Heart right ventricle (tissue), 16 donors: ENCODE measurements at regions not wholly inside any gene's neighbourhood (a gene's known extent, or its start where the extent isn't known, plus 50 kb on each side); places are given as distances from the start of the nearest gene placed in this dataset.

Experiments
- ATAC-seq, 8 donors: fragments of 200-7000 bp; cut with Tn5 transposase; one replicate each; pipeline ENCODE4 v1.9.1; 2020; ENCODE audit warnings: mild to moderate bottlenecking in 8 of 8, moderate library complexity in 8 of 8, moderate number of reproducible peaks in 1 of 8
- DNase-seq, 2 donors: peaks; one replicate each; pipeline ENCODE4 v3.0.0-alpha.2; 2020
- H3K27ac ChIP-seq, 10 donors: fragments of 200-600 bp; sonication (generic) in 2 of 10; one replicate each; pipeline versions ENCODE4 v1.5.0 to v1.8.0; 2020 to 2022; ENCODE audit warnings: mild to moderate bottlenecking in 3 of 10
- H3K27me3 ChIP-seq, 7 donors: fragments of 200-600 bp; one replicate each; pipeline ENCODE4 v1.8.0; 2021 to 2022; ENCODE audit warnings: mild to moderate bottlenecking in 2 of 7
- H3K36me3 ChIP-seq, 9 donors: fragments of 200-600 bp; sonication (generic) in 1 of 9; one replicate each; pipeline versions ENCODE4 v1.5.0 to v1.8.0; 2020 to 2022; ENCODE audit warnings: mild to moderate bottlenecking in 2 of 9
- H3K4me1 ChIP-seq, 9 donors: fragments of 200-600 bp; sonication (generic) in 1 of 9; one replicate each; pipeline versions ENCODE4 v1.5.0 to v1.8.0; 2020 to 2022; ENCODE audit warnings: mild to moderate bottlenecking in 4 of 9
- H3K4me3 ChIP-seq, 10 donors: fragments of 200-600 bp; sonication (generic) in 2 of 10; one replicate each; pipeline versions ENCODE4 v1.5.0 to v1.8.0; 2020 to 2022; ENCODE audit warnings: mild to moderate bottlenecking in 7 of 10, moderate library complexity in 2 of 10
- H3K9me3 ChIP-seq, 11 donors: fragments of 200-600 bp in 10 of 11; sonication (generic) in 2 of 11; one replicate each; pipeline versions ENCODE4 v1.5.0 to v1.8.0; 2013 to 2022; ENCODE audit warnings: mild to moderate bottlenecking in 2 of 11, control low read depth in 1 of 11, moderate library complexity in 1 of 11
- CTCF ChIP-seq, 9 donors: fragments of 200-600 bp; sonication (generic) in 2 of 9; IDR thresholded peaks; one replicate each; pipeline versions ENCODE4 v1.5.0 to v1.8.0; 2021 to 2022; ENCODE audit warnings: antibody characterized with exemption in 9 of 9, mild to moderate bottlenecking in 5 of 9, moderate library complexity in 1 of 9
- WGBS, 2 donors: extraction: QIAGEN DNeasy Blood & Tissue Kit; methylation state at CpG; one replicate each; pipeline ENCODE4 v1.1.7; 2013; ENCODE audit warnings: inconsistent platforms in 1 of 2; 5-methylcytosine and 5-hydroxymethylcytosine counted together
- intact Hi-C, 10 donors: fragments of 100-400 bp; cut with DNase I; formaldehyde crosslinking; loops; one replicate each; pipeline versions ENCODE4 v1.11.1 to v1.14.2; 2022
- donor health status: Arrhythmogenic right ventricular cardiomyopathy.
- donor health status: ischemic (EF 13 %, LVEDD 7.1; RV severe dilation, severe dysfunction).
- donor health status: healthy with polysubstance abuse.
- donor health status: DM: no; HTN: yes; CAD: no.
- donor health status: DM: no; HTN: no; CAD: no.
- donor health status: ischemic (EF 25% LVEDD 6.9; RV normal size, moderate dysfunction).
- donor health status: ischemic (EF 25% LVEDD 5.7; RV mildly dilated, moderate dysfunction).
- donor health status: healthy.
- donor health status: DM: yes; HTN: yes; CAD: no.
- donor health status: Ischemic cardiomyopathy.
- donor health status: ischemic (EF 35%, LVEDD 5.7; RV mildly dilated, moderate dysfunction).
- donor health status: nonischemic (EF 11% LVEDD 7.7; RV severe dilation, severe dysfunction).
- donor health status: DM: yes; HTN: yes; CAD: no.
- donor health status: PGD.
- donor health status: ischemic (EF 29% LVEDD 5.4; RV normal size, mild dysfunction).
- donor health status: nonischemic (EF 23%, LVEDD 6.1; RV moderate dilation, normal function).

- intact Hi-C loops, result loop anchor here in 1 of 10 donors (5.0 kb wide), 1 partner anchor 34 kb away; no protein-coding TSS in a partner anchor
- Histone ChIP-seq H3K36me3 (no peaks in the 10 kb centered on the region), H3K9me3 (peaks cover 0 to 4% (median 0%) of the 10 kb centered on the region in 11 donors), H3K4me1 (no peaks in the 10 kb centered on the region), H3K27me3 (no peaks in the 10 kb centered on the region), H3K4me3 (no peak overlapping the region), H3K27ac (no peak overlapping the region)
- no peak for TF ChIP-seq CTCF (IDR thresholded peaks at IDR 0.05)
- ATAC-seq (no peak), DNase-seq (no peak)
- WGBS, 2 donors, result 71 to 79% methylated on average over 3 of the region's 3 CpGs
These were observed 443.4 kb upstream of the PRMT6 start for GRCh38 chr1:106613068-106613467.

DNA sequence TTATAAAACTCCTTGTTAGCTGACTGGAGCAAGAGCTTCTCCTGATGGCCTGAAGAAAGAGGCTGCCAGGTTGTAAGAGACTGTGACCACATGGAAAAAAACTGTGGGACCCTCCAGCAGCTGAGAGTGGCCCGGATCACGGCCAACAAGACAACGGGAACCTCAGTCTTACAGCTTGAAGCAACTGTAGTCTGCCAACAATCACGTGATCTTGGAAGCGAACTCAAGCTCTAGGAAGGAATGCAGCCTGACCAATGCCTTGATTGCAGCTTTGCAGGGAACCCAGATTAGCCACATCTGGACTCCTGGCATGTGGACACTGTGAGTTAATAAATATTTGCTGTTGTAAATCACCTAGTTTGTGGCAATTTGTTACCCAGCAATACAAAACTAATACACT, 442.6 kb upstream of the PRMT6 start:
- 72% methylated on average over 5 of the region's 5 CpGs for WGBS, 2 donors
- ATAC-seq (no peak), DNase-seq (no peak)
- Histone ChIP-seq H3K27ac (no peak overlapping the region), H3K36me3 (no peaks in the 10 kb centered on the region), H3K4me1 (no peaks in the 10 kb centered on the region), H3K27me3 (no peaks in the 10 kb centered on the region), H3K9me3 (peaks cover 0 to 3% (median 0%) of the 10 kb centered on the region in 11 donors), H3K4me3 (no peak overlapping the region)
- no peak for TF ChIP-seq CTCF (IDR thresholded peaks at IDR 0.05)
- intact Hi-C loops, result loop anchor here in 1 of 10 donors (5.0 kb wide), 1 partner anchor 33 kb away; no protein-coding TSS in a partner anchor

GRCh38 chr1:106615473-106615872, 441.0 kb upstream of the PRMT6 start:
- H3K9me3 ChIP-seq, result peaks cover 0 to 8% (median 0%) of the 10 kb centered on the region in 11 donors
- no peak for ATAC-seq
- no peak for DNase-seq
- H3K27ac ChIP-seq, result no peak overlapping the region
- TF ChIP-seq CTCF (IDR thresholded peaks at IDR 0.05), result no peak
- H3K4me1 ChIP-seq, result no peaks in the 10 kb centered on the region
- 73 to 78% methylated on average over 2 of the region's 2 CpGs for WGBS, 2 donors
- H3K27me3 ChIP-seq, result no peaks in the 10 kb centered on the region
- no peak overlapping the region for H3K4me3 ChIP-seq
- intact Hi-C loops, result no loop called here
- no peaks in the 10 kb centered on the region for H3K36me3 ChIP-seq

GRCh38 chr1:106619080-106619826, 437.2 kb upstream of the PRMT6 start:
- TF ChIP-seq CTCF (IDR thresholded peaks at IDR 0.05), result no peak
- ATAC-seq, result no peak
- H3K4me3 ChIP-seq, result no peak overlapping the region
- 81 to 85% methylated on average over 11 of the region's 11 CpGs for WGBS, 2 donors
- no peaks in the 10 kb centered on the region for H3K36me3 ChIP-seq
- H3K4me1 ChIP-seq, result no peaks in the 10 kb centered on the region
- H3K27me3 ChIP-seq, result no peaks in the 10 kb centered on the region
- intact Hi-C loops, result no loop called here
- no peak overlapping the region for H3K27ac ChIP-seq
- peaks cover 0 to 16% (median 0%) of the 10 kb centered on the region in 11 donors for H3K9me3 ChIP-seq
- no peak for DNase-seq
